ENCODE measurements at regions not wholly inside any gene's neighbourhood (a gene's known extent, or its start where the extent isn't known, plus 50 kb on each side); places are given as distances from the start of the nearest gene placed in this dataset.
"Not testable (repeated sequence)": the region's sequence is repeated elsewhere in the genome, so short reads cannot be mapped to it uniquely, and the experiment has no call there.

GRCh38 chr2:140073763-140074162, 1293.6 kb upstream of the NXPH2 start:
- not testable (repeated sequence) for TF ChIP-seq EP300, CTCF (IDR thresholded peaks at IDR 0.05)

All from upper lobe of left lung (tissue), 4 donors.